HG02885 (cell line): ENCODE measurements at regions not wholly inside any gene's neighbourhood (a gene's known extent, or its start where the extent isn't known, plus 50 kb on each side); places are given as distances from the start of the nearest gene placed in this dataset.
A peak's percentile ranks its signal among the peaks of the same experiment; 100 is the strongest.
"Not testable (repeated sequence)": the region's sequence is repeated elsewhere in the genome, so short reads cannot be mapped to it uniquely, and the experiment has no call there.

Experiments used
- ATAC-seq: cut with Tn5 transposase; IDR thresholded peaks from one replicate; pipeline ENCODE4 v1.9.1; 2021; ENCODE audit warnings: mild to moderate bottlenecking; ENCODE audit not compliant: unreplicated experiment, poor library complexity

DNA sequence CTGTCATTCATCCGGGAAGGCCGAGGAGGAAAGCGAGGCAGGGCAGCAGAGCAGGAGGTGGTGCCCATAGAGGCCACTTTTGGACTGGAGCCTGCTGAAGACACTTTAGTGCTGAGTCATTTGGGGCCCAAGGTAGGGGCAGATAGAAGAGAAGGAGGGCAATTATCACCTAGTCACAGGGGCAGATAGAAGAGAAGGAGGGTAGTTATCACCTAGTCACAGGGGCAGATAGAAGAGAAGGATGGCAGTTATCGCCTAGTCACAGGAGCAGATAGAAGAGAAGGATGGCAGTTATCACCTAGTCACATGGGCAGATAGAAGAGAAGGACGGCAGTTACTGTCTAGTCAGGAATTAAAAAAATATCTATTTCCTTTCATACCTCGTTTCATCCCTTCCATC is 1372.6 kb downstream of the FOXD4L5 start:
- not testable (repeated sequence) for ATAC-seq

DNA sequence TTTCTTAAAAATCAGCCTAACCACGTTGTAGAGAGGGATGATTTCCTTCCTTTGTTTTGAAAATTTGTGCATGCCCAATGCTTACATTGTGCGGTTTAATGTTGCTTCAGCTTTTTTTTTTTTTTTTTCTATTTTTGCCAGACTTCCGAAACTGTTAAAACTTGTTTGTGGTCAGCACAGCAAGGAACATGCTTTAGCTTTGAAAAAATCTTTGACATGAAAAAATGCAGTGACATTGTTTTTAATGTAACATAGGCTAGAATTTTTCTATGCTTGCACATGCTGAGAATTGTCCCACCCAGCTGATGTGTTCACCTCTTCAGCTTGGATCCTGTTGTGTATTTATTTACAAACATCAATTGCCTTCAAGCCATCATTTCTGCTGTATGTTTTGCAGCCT is 1375.9 kb downstream of the FOXD4L5 start:
- ATAC-seq: not testable (repeated sequence)

GRCh38 chr9:63899637-63900190 is 1385.3 kb downstream of the FOXD4L5 start:
- ATAC-seq: not testable (repeated sequence)

DNA sequence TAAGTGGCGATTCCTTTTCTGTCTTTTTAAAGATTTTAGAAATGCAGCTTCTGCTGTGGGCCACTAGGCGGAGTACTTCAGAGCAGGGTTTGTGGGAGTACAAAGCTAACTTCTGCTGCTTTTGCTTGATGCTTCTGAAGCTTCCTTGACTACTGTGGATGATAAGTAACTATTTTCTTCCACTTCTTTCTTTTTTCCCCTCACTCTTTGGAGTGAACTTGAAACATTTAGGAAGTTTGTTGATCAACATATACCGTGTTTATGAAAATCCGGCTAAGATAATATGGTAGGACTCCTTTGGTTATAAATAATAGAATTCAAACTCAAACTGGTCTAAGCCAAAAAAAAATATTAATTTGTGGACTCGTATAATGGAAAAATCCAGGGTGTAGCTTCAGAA is 1403.6 kb downstream of the FOXD4L5 start:
- ATAC-seq: not testable (repeated sequence)

DNA sequence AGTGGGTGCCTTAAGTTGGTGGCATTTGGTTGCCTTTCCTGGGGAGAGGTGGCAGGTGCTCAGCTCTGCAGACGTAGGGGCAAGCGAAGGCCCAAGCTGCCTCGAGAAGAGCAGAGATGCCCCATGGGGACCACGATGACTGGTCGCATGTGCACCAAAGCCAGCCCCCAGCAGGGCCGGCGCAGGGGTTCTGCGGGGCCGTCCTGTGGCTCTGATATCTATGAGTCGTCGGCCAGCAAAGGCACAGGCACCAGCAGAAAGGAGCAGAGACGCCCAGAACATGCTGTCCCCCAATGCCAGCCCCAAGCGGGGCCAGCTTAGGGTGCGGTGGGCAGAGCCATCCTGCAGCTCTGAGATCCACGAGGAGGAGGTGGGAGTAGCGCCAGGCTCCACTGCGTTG is 1408.6 kb downstream of the FOXD4L5 start:
- not testable (repeated sequence) for ATAC-seq

DNA sequence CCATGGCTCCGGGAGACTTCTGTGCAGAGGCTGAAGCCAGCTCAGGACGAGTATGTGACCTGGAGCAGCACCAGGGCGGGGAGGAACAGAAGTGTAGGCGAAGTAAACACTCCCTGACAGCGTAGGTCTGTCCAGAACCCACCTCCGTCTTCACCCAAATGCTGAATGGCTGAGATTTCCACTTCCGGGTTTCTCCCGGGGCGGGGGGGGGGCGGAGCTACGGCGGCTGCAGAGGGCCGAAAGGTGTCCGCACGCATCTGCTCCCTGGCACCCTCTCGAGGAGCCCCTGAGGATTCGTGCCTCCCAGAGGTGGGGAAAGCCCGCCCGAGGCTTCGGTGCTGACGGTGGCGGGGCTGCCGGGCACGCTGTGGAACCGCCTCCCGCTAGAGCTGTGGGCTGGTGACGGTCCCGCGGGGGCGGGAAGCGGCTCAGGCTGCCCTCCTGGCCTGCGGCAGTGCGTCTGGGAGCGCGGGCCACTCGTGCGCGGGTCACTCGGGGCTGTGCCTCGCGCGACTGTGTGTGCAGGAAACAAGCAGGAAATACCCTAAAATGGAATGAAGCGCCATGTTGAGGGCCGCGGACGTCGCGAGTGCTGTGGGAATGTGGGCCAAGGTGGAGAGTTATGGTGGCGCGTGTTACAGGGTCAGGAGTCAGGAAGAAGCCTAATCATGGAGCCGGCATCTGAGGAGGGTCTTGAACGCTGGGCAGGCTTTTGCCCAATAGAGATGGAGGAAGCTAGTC is 1425.4 kb downstream of the FOXD4L5 start:
- ATAC-seq: no peak

- not testable (repeated sequence) for ATAC-seq
Observed at GRCh38 chr9:63859090-63859474, 1425.9 kb downstream of the FOXD4L5 start.

DNA sequence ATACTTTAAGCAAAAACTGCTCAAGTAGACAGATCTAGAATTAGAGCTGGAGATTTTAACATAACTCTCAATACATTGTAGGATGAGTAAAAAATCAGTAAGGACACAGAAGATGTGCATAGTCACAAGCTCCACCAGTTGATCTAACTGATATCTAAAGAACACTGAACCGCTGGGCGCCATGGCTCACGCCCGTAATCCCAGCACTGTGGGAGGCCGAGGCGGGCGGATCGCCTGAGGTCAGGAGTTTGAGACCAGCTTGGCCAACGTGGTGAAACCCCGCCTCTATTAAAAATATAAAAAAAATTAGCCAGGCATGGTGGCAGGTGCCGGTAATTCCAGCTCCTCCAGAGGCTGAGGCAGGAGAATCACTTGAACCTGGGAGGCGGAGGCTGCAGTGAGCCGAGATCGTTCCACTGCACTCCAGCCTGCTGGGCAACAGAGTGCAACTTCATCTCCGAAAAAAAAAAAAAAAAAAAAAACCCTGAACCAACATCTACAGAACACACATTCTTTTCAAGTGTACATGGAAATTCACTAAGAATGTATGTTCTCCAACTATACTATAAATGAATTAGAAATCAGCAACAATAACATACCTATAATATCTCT is 1431.8 kb downstream of the FOXD4L5 start:
- ATAC-seq: not testable (repeated sequence)

DNA sequence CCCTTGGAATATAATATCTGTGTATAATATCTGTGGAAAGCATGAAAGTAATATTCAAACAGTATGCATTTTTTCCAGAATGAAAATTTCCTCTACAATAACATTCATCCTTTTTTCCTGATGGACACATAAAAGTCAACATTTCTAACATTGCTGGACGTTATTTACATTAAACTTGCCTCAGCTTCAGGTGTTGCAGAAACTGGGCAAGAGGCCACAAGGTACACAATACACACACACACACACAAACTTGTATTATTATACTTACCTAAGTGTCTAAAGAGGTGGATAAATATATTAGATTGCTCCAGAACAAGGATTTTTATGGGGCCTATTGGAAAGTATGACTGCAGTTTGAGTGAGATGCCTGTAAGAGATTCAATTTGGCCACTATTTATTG is 1460.2 kb downstream of the FOXD4L5 start:
- not testable (repeated sequence) for ATAC-seq

DNA sequence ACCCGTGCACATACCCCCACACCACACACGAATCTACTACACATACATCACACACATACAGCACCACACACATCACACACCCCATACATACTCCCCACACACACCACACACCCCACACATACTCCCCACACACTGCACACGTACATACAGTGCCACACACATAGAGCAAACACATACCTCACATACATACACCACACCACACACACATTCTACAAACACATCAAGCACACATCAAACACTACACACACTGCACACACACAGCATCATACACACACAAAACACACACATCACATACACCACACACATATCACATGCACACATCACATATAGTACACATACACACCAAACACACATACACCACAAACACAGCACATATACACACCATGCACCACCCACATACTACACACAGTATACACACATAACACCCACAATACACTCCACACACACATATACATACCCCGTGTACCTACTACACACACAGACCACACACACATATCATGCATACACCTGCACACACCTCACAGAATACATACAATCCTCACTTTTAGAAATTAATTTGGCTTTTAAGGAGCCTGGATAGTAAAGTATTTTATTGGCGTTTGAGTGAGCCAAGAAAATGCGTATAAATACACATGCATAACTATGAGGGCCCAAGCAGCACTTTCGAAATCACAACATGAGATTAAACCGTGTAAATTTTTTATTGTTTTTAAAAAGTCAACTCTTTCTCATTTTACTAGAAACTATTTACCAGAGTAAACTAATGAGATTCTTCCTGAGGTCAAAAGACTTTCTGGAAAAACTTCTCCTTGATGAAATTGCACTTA is 1461.4 kb downstream of the FOXD4L5 start:
- ATAC-seq: not testable (repeated sequence)

DNA sequence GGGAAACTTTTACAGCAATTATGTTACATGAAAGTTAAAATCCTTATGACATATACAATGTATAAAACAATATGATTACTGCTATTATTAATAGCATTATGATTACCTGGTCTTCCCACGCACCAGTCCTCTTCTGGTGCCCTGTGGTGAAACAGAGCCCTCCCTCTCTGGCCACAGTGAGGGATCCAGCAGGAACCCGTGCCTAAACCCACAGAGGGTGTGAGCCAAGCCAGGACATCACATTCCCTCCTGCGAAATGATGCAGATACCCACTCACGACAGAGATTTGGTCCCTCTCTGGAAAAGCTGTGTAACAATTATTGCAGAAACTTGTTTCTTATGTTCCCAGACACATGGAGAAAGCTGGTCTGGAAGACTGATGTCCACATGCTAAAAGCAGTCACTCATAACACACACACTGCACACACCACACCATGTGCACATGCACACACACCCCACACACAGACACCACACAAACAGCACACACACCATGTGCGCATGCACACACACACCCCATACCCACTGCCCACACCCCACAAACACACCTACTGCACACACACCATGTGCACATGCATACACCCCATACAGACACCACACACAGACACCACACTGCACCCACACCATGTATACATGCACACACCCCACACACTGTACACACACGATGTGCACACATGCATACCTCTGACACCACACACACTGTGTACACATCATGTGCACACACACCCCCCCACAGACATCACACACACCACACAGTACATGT is 1462.2 kb downstream of the FOXD4L5 start:
- ATAC-seq: not testable (repeated sequence)

GRCh38 chr9:63821293-63821692 is 1463.7 kb downstream of the FOXD4L5 start:
- not testable (repeated sequence) for ATAC-seq

GRCh38 chr9:63820882-63821281 is 1464.1 kb downstream of the FOXD4L5 start:
- ATAC-seq: not testable (repeated sequence)

GRCh38 chr9:63820383-63820782 is 1464.6 kb downstream of the FOXD4L5 start:
- ATAC-seq: not testable (repeated sequence)

GRCh38 chr9:63817622-63818518 is 1467.1 kb downstream of the FOXD4L5 start:
- peak; percentile 61 for ATAC-seq

- peak; percentile 74 for ATAC-seq
Observed at GRCh38 chr9:63816751-63817621, 1468.0 kb downstream of the FOXD4L5 start.

GRCh38 chr9:63814970-63815669 is 1469.9 kb downstream of the FOXD4L5 start:
- not testable (repeated sequence) for ATAC-seq
